Umbilical cord (tissue), 1 donor: ENCODE measurements at regions not wholly inside any gene's neighbourhood (a gene's known extent, or its start where the extent isn't known, plus 50 kb on each side); places are given as distances from the start of the nearest gene placed in this dataset.

ENCODE experiments used
- DNase-seq: peaks from one replicate; pipeline ENCODE4 v3.0.0-alpha.2; 2015; ENCODE audit warnings: low spot score

DNA sequence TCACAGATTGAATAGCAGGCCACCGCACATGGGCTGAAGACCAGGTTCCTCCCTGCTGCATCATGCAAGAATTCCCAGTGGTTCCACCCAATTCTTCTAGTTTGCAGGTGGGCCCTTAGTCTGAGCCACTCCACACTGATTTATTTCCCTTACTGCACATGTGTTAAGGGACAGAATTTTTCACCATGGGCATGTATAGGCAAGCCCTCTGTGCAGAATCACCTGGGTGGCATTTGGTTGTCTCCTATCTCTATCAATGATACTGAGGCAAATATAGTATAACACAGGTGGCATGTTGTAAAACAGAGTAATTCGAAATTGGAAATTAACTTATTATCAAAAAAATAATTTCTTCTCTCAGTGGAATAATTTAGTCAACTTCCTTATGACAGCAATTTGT lies 1892.4 kb downstream of the NCAM2 start:
- no peak for DNase-seq

DNA sequence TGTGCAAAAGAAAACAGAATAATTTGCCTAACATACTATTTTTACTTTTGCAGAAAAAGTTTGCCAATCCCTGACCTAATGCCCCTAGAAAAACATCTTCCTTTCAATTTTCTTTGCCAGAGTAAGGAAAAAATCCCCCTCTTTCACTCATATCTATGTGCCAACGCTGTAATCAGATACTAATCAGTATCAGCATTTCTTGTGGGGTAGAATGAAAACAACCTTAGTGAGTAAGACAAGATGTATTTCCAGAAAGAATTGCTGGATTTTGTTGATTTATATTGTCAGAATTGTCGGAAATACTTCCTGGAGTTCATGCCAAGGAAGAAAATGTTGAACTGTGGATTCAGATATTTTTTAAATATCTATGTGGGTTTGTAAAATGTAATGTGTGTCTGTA lies 1893.8 kb downstream of the NCAM2 start:
- no peak for DNase-seq

- no peak for DNase-seq
Measured at GRCh38 chr21:22892740-22893139, 1894.5 kb downstream of the NCAM2 start.

- no peak for DNase-seq
Measured at GRCh38 chr21:22898051-22898665, 1899.9 kb downstream of the NCAM2 start.

DNA sequence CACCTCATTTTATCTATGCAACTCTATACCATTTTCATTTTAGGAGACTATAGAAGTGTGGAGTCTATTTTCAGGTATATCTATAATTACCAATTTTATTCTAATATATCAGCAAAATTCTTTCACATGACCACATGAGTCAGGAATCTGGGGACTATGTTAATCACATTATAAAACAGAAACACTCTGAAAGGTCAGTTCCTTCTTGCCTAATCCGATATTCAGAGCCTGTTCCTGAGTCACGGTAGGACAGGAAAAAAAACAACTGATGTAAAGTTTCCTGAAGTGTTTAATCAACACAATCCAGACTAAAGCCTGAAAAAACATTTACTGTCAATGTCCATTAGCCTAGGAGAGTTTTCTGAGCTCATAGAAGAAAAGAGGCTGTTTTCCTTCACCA lies 1902.3 kb downstream of the NCAM2 start:
- peak; percentile 51 for DNase-seq

- no peak for DNase-seq
Measured at GRCh38 chr21:22903851-22904250, 1905.6 kb downstream of the NCAM2 start.

DNA sequence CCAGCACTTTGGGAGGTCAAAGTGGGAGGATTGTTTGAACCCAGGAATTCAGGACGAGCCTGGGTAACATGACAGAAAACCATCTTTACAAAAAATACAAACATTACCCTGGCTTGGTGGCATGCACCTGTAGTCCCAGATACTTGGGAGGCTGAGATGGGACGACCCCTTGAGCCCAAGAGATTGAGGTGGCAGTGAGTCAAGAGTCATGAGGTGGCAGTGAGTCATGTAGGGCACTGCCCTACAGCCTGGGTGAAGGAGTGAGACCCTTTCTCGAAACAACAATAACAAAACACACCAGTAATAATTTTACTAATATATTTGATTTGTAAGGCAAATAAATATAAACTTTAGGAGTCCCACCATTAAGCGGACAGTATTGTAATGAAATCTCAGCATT lies 1906.2 kb downstream of the NCAM2 start:
- no peak for DNase-seq

DNA sequence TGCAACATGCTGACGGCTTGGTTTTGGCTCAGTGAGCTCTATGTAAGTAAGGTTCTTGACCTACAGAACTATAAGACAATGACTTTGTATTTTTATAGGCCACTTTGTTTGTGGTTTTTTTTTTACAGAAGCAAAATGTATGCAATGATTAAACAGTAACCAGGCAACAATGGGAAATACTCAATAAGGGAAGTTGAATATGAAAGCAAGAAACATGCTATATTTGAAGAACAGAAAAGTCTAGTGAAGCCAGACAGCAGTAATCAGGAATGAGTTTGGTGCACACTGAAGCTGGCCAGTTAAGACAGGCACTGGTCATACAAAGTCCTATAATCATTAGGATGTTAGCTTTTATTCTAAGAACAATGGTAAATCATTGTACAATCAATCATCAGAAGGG lies 1926.8 kb downstream of the NCAM2 start:
- no peak for DNase-seq

GRCh38 chr21:22927469-22927868 lies 1929.3 kb downstream of the NCAM2 start:
- no peak for DNase-seq

GRCh38 chr21:22941779-22942490 lies 1943.7 kb downstream of the NCAM2 start:
- DNase-seq: no peak

DNA sequence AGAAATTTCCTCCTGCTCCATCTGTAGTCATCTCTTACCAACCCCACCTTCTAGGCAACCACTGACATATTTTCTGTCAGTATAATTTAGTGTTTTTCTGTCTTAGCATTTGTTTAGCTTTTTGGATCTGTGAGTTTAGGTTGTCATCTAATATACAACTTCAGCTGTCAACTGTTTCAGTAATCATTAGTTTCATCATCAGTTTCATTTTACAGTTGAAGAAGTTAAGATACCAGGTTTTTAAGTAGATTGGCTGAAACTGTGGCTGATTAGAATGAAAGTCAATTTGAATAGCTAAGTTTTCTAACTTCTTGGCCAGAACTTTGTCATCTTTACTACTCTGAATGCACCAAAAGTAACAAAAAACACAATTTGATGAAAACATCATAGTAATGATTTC lies 1957.3 kb downstream of the NCAM2 start:
- no peak for DNase-seq

GRCh38 chr21:22961258-22961657 lies 1963.0 kb downstream of the NCAM2 start:
- DNase-seq: no peak

GRCh38 chr21:22965455-22966135 lies 1967.4 kb downstream of the NCAM2 start:
- peak; percentile 77 for DNase-seq

DNA sequence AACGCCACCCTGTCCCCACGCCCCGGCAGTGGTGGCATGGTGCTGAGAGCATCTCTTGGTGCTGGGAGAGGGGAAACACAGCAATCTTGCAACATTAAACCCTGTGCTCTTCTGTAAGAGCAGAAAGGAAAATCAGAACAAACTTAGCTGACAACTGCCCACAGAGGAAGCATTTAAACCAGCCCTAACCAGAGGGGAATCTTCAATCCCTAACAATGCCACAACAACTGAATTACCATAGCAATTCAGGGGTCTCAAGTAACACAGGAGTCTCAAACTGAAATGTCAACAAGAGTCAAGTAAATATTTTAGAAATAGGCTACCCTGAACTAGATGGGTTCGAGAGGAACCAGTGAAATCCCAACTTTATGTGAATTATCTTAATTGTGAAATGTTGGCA lies 1983.6 kb downstream of the NCAM2 start:
- no peak for DNase-seq

DNA sequence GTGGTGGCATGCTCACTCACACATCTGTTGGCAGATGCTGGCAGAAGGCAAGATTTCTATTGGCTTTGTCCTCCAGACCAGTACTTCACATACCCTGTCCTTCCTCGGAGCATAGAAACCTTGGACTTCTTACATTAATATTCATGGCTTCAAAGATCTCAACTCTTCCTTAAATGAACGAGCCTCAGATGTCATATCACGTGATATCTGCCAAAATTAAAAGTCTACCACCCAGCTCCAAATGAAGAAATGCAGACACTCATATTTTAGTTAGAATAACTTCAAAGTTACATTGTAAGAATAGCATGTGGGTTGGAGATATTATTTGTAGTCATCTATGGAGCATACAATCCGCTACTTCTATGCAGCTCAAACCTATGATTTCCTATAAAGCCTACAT lies 1994.9 kb downstream of the NCAM2 start:
- DNase-seq: no peak

DNA sequence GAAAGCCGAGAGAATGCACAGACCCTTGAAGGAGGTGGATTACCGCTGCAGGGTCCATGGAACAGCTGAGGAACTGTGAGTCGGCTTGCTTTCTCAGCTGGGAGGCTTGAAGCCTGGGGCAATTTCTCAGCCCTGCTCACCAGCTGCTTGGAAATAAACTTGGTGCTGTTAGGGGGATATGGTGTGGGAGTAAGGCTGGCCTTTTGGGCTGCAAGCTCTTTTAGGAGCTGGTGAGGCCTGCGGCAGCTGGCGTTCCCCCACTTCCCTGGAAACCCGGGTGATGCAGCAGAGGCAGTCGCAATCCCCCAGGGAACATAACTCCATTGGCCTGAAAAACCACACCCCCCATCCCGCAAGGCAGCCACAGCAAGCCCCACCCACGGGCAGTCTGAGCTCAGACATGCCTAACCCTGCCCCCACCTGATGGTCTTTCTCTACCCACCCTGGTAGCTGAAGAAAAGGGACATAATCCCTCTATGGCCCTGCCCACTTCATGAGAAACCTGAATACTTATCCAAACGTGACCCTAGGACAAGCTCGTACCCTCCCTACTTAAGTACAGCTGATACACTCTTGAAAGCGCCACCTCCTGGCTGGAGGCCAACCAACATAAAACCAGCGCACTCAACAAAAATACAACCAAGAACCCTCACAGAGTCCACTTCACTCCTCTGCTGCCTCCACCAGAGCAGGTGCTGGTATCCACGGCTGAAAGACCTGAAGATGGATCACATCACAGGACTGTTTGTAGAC lies 1995.8 kb downstream of the NCAM2 start:
- no peak for DNase-seq

DNA sequence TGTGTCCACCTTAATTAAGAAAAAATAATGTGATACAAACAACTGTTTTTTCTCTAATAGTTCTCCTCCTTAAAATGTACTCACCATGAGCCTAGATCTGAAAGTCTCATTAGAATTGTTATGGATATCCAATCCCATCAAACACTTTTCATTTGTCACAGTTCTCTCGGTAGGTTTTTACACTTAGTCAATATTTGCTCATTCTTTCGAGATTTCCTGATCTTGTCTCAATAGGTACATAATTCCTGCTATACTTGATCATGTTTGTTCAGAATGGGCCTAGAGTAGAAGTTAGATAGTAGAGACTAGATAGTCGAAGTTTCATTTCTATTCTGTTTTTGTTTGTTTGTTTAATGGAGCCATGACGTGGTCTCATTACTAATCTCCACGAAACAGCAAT lies 2005.7 kb downstream of the NCAM2 start:
- DNase-seq: no peak

GRCh38 chr21:23008601-23009202 lies 2010.5 kb downstream of the NCAM2 start:
- DNase-seq: peak; percentile 57

DNA sequence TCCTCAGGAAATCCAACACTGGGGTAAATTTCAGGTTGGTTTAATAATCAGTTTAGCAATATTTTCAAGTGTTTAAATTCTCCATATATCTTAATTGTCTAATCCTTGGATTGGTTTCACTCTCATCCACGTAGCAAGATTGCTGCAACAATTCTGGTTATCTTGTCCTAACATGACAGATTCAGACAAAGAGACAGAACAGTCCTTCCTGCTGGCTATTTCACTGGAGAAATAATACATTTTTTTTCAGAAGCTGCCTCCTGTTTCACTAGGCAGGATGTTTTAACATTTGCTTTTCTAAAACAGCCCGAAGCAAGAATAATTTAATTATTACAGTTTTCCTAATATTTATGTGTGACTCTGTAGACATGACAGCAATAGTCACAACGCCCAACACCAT lies 2011.2 kb downstream of the NCAM2 start:
- peak; percentile 53 for DNase-seq

GRCh38 chr21:23014021-23014420 lies 2015.8 kb downstream of the NCAM2 start:
- DNase-seq: no peak

GRCh38 chr21:23016617-23017016 lies 2018.4 kb downstream of the NCAM2 start:
- DNase-seq: peak; percentile 17

- no peak for DNase-seq
Measured at GRCh38 chr21:23017989-23018388, 2019.8 kb downstream of the NCAM2 start.
